ENCODE measurements at regions not wholly inside any gene's neighbourhood (a gene's known extent, or its start where the extent isn't known, plus 50 kb on each side); places are given as distances from the start of the nearest gene placed in this dataset.

DNA sequence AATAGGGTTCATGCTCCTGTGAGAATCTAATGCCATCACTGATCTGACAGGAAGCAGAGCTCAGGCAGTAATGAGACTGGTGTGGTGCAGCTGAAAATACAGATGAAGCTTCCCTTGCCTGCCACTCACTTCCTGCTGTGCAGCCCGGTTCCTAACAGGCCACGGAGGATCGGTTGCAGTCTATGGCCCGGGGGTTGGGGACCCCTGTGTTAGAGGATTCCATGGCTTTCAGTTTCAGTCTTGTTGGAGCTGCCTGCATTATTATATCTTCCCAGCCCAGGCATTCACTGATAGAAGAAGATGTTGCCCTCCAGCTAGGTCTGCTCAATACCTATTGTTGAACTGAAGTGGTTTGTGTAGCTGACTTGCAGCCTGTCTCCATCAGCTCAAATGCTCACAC is 1298.8 kb downstream of the TYW1 start:
- Histone ChIP-seq H3K27ac (no peak overlapping the region), H3K4me1 (no peaks in the 10 kb centered on the region), H3K36me3 (no peaks in the 10 kb centered on the region), H3K4me3 (no peak overlapping the region), H3K27me3 (no peaks in the 10 kb centered on the region), H3K9me3 (no peaks in the 10 kb centered on the region)
- DNase-seq (ENCODE audit: low spot score in 2 of 2): no peak
- intact Hi-C loops (cut with DNase I): no loop called here
- TF ChIP-seq, protein P1, sequence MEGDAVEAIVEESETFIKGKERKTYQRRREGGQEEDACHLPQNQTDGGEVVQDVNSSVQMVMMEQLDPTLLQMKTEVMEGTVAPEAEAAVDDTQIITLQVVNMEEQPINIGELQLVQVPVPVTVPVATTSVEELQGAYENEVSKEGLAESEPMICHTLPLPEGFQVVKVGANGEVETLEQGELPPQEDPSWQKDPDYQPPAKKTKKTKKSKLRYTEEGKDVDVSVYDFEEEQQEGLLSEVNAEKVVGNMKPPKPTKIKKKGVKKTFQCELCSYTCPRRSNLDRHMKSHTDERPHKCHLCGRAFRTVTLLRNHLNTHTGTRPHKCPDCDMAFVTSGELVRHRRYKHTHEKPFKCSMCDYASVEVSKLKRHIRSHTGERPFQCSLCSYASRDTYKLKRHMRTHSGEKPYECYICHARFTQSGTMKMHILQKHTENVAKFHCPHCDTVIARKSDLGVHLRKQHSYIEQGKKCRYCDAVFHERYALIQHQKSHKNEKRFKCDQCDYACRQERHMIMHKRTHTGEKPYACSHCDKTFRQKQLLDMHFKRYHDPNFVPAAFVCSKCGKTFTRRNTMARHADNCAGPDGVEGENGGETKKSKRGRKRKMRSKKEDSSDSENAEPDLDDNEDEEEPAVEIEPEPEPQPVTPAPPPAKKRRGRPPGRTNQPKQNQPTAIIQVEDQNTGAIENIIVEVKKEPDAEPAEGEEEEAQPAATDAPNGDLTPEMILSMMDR (IDR thresholded peaks at IDR 0.05): no peak

DNA sequence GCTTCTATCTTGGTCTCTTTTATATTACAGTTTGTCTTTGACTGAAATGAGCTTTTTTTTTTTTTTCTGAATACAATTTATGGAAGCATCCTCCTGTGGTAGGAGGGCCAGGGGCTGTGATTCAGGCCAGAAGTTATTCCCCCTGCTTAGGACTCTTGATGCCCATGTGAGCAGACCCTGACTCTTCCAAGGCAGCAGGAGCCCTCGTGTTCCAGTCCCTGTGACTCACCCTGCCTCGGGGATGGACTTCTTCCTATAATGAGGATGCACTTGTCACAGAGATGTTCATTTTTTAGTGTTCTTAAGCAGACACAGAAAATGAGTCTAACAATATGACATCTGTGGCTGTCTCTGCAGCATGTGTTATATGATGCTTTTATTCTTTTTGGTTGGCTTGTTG is 1293.7 kb upstream of the AUTS2 start:
- Histone ChIP-seq H3K9me3 (no peaks in the 10 kb centered on the region), H3K27me3 (no peaks in the 10 kb centered on the region), H3K36me3 (no peaks in the 10 kb centered on the region), H3K4me3 (no peak overlapping the region), H3K4me1 (no peaks in the 10 kb centered on the region), H3K27ac (no peak overlapping the region)
- TF ChIP-seq, protein P1 (IDR thresholded peaks at IDR 0.05): no peak
- intact Hi-C loops (cut with DNase I): no loop called here
- DNase-seq (ENCODE audit: low spot score in 2 of 2): no peak

DNA sequence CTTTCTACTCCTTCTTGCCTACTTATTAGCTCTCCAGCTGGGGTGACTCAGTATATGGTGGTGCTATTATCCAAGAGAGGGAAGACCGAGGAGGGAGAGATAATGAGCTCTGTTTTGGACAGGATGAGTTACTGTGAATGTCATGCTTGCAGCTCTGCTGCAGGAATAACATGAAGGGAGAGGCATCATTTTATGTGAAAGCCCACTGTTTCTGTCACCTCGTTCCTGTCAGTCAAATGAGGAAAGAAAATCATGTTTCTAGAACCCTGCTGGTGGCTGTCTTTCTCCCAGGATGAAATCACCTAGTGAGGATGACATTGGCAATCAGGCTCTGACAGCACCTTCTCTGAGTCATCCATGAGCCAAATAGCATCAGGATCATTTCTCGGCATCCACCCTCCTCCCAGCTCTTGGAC is 1291.6 kb upstream of the AUTS2 start:
- H3K36me3 ChIP-seq: no peaks in the 10 kb centered on the region
- TF ChIP-seq, protein P1 (IDR thresholded peaks at IDR 0.05): no peak
- no peak for DNase-seq (ENCODE audit: low spot score in 2 of 2)
- no peak overlapping the region for H3K27ac ChIP-seq
- intact Hi-C loops (cut with DNase I): no loop called here
- no peak overlapping the region for H3K4me3 ChIP-seq
- no peaks in the 10 kb centered on the region for H3K27me3 ChIP-seq
- H3K9me3 ChIP-seq: no peaks in the 10 kb centered on the region
- no peaks in the 10 kb centered on the region for H3K4me1 ChIP-seq

DNA sequence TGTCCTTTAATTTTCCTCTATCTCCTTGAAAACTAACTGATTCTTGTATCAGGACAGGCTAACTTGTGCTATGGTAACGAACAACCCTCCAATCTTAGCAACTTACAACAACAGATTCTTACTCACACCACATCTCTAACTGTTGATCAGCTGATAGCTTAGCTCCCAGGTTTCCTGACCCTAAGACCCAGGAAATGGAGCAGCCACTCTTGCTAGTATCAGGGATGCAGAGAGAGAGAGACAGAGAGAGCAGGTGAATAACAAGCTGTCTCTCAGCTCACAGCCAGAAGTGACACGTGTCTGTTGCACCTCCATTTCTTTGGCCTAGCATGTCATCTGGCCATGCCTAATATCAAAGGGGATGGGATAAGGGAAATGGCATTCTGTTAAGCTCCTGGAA is 1289.0 kb upstream of the AUTS2 start:
- intact Hi-C loops (cut with DNase I): no loop called here
- no peak for DNase-seq (ENCODE audit: low spot score in 2 of 2)

DNA sequence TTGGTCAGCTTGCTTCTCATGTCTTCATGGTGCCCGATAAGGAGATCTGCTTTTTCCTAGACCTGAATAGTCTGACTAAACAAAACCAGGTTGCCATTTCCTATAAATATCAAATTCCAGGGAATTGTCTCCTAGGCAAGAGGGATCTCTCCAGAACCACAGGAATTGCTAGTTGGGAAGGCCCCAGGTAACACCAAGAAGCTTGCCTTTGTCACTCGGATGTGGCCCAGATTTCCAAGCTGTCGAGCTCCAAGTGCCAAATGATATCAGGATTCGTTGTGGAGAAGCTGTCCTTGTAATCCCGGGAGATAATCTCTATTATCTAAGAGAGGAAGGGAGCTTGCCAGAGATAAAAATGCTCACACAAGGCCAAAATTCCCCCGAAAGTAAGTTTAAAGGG is 1288.5 kb upstream of the AUTS2 start:
- no peak for DNase-seq (ENCODE audit: low spot score in 2 of 2)
- TF ChIP-seq, protein P1 (IDR thresholded peaks at IDR 0.05): no peak
- H3K27me3 ChIP-seq: no peaks in the 10 kb centered on the region
- H3K27ac ChIP-seq: no peak overlapping the region
- H3K9me3 ChIP-seq: no peaks in the 10 kb centered on the region
- no peaks in the 10 kb centered on the region for H3K36me3 ChIP-seq
- H3K4me3 ChIP-seq: no peak overlapping the region
- intact Hi-C loops (cut with DNase I): no loop called here
- no peaks in the 10 kb centered on the region for H3K4me1 ChIP-seq

More for the DNA sequence above, 1289.0 kb upstream of the AUTS2 start:
- Histone ChIP-seq H3K9me3 (no peaks in the 10 kb centered on the region), H3K36me3 (no peaks in the 10 kb centered on the region), H3K27ac (no peak overlapping the region), H3K27me3 (no peaks in the 10 kb centered on the region), H3K4me1 (no peaks in the 10 kb centered on the region), H3K4me3 (no peak overlapping the region)
- TF ChIP-seq, protein P1 (IDR thresholded peaks at IDR 0.05): no peak

DNA sequence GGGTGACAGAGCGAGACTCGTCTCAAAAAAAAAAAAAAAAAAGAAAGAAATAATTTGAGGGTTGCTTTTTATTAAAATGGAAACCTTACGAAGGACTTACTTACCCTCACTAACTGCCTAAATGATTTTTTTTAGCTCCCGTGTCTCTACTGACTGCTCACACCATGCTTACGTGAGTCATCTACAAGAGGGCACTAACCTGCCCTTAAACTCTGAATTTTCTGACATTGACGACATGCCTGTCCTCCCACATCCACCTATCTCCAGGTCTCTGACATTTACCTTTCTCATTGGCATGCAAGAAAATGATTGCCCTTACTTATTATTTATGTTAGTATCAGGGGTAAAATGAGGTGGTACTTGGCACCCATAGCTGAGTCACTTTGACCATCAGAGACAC is 1286.3 kb upstream of the AUTS2 start:
- H3K27me3 ChIP-seq: no peaks in the 10 kb centered on the region
- H3K9me3 ChIP-seq: no peaks in the 10 kb centered on the region
- no peak overlapping the region for H3K27ac ChIP-seq
- H3K4me1 ChIP-seq: no peaks in the 10 kb centered on the region
- intact Hi-C loops (cut with DNase I): no loop called here
- no peak overlapping the region for H3K4me3 ChIP-seq
- H3K36me3 ChIP-seq: no peaks in the 10 kb centered on the region
- TF ChIP-seq, protein P1 (IDR thresholded peaks at IDR 0.05): no peak
- DNase-seq (ENCODE audit: low spot score in 2 of 2): no peak
